GM12875 (cell line): ENCODE measurements at regions not wholly inside any gene's neighbourhood (a gene's known extent, or its start where the extent isn't known, plus 50 kb on each side); places are given as distances from the start of the nearest gene placed in this dataset.

Source experiments
- H3K4me3 ChIP-seq: one replicate; pipeline ENCODE4 v1.5.1; 2011; ENCODE audit warnings: low read depth, low read length, control low read depth
- CTCF ChIP-seq: IDR thresholded peaks from 2 replicates; pipeline ENCODE4 v1.5.1; 2011; ENCODE audit warnings: low read depth, mild to moderate bottlenecking, control low read depth, inconsistent platforms, low read length, moderate library complexity, borderline replicate concordance; ENCODE audit not compliant: insufficient read depth

DNA sequence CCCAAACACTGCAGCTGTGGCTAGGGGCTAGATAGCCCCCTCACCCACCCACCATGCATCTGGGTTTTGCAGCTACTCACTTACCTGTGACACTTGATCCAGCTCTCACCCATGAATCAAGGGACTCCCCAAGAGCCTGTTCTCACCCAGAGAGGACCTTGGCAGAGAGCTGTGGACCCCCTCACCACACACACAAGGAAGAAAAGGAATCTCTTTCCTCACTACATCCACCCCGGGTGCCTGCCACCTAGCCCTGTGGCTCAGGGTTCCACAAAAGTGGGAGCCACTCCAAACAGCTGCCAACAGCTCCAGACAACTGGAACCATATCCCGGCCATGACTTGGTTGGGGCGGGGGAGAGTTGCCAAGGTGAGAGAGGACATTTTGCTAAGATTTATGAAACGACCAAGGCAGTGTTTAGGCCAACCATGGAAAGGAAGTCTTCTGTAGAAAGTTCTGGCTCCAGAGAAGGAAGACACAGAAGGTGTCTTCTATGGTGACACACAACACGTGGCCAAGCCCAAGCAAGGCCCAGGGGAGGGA is 522.1 kb upstream of the RAB6C start:
- TF ChIP-seq CTCF: no peak

GRCh38 chr2:129458006-129458405 is 521.5 kb upstream of the RAB6C start:
- TF ChIP-seq CTCF: no peak

More for the DNA sequence above, 522.1 kb upstream of the RAB6C start:
- H3K4me3 ChIP-seq: no peak overlapping the region

GRCh38 chr2:129458436-129458835 is 521.0 kb upstream of the RAB6C start:
- H3K4me3 ChIP-seq: no peak overlapping the region

More at GRCh38 chr2:129458006-129458405, 521.5 kb upstream of the RAB6C start:
- no peak overlapping the region for H3K4me3 ChIP-seq

GRCh38 chr2:129459200-129459876 is 520.1 kb upstream of the RAB6C start:
- H3K4me3 ChIP-seq: no peak overlapping the region
- no peak for TF ChIP-seq CTCF

More at GRCh38 chr2:129458436-129458835, 521.0 kb upstream of the RAB6C start:
- no peak for TF ChIP-seq CTCF

DNA sequence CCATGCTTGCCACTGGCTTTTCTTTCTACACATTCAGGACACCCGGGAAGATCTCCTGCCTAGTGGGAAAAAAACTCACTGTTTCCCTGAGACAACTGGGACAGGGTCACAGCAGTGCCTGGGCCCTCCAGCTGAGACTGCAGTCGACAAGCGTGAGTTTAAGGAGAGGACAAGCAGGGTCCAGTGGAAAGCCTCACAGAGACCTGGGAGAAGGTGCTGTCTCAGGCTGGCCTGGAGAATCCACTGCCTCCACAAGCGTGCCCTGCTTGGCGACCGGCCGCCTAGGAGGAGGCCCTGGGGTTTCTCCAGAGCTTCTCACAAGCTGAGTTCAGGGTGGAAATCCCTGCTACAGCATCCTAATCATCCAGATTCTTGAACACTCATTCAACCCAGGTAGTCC is 519.6 kb upstream of the RAB6C start:
- H3K4me3 ChIP-seq: no peak overlapping the region
- TF ChIP-seq CTCF: no peak

DNA sequence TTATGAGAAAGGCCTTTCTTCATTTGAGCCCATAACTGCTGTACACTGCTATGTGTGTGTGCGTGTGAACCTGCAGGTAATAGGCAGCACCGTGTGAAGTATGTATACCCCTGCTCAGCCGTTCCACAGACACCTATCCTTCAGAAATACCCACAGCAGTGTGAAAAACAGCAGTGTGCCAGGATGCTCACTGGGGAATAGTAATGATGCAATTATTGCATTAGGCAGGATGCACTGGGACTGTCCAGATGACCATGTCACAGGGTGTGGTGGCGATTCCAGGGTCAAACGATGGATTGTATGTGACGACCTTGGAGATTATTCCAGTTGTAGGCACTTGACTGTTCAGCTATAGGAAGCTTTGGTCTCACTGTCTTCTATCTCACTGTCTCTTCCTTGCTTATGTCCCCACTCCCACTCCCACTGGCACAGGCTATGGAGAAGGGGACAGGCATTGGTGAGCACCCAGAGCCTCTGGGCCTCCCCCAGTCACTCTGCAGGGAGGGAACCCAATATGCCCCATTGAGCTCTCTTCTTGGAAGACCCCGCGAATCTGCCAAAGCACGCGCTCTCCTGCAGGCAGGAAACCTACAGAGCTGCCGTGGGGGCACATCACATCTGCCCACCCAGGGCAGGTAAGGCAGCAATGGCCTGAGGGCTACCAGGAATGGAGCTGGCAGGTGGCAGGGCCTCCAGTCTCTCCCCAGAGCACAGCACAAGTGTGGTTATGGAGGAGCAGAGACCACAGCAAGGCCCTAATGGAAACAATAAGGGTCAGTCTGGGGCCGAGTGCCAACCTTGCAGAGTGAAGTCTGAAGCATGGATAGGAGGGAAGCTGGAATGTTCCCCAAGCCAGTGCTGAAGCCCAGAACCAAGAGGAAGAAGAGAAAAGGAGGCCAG is 518.9 kb upstream of the RAB6C start:
- H3K4me3 ChIP-seq: no peak overlapping the region
- TF ChIP-seq CTCF: no peak
